GM23338 (cell line): ENCODE measurements at regions not wholly inside any gene's neighbourhood (a gene's known extent, or its start where the extent isn't known, plus 50 kb on each side); places are given as distances from the start of the nearest gene placed in this dataset.

Source experiments
- CREB1 ChIP-seq: fragments of 250-450 bp; sonication (Bioruptor Pico); IDR thresholded peaks from 2 replicates; pipeline ENCODE4 v1.5.0; 2020; ENCODE audit warnings: low read depth, mild to moderate bottlenecking, moderate library complexity
- EZH2 ChIP-seq: fragments of 200-600 bp; sonication (generic); IDR thresholded peaks from one replicate; pipeline ENCODE4 v1.8.0; 2017; ENCODE audit warnings: antibody characterized with exemption, mild to moderate bottlenecking, low read depth; ENCODE audit not compliant: unreplicated experiment
- NANOG ChIP-seq: IDR thresholded peaks from 2 replicates; pipeline ENCODE4 v1.6.1; 2016; ENCODE audit warnings: antibody characterized with exemption, borderline replicate concordance
- POLR2AphosphoS5 ChIP-seq: IDR thresholded peaks from 2 replicates; pipeline ENCODE4 v1.6.1; 2016; ENCODE audit warnings: antibody characterized with exemption, low read depth
- TF ChIP-seq, protein P1 (sequence below), 2 experiments: fragments of 200-600 bp in 1 of 2; sonication (generic) in 1 of 2; conservative IDR thresholded peaks; 2 replicates each; pipeline versions ENCODE4 v1.5.1 to v1.6.1; 2016 to 2017; ENCODE audit warnings: antibody characterized with exemption in 2 of 2, low read depth in 2 of 2, mild to moderate bottlenecking in 2 of 2, moderate library complexity in 1 of 2

DNA sequence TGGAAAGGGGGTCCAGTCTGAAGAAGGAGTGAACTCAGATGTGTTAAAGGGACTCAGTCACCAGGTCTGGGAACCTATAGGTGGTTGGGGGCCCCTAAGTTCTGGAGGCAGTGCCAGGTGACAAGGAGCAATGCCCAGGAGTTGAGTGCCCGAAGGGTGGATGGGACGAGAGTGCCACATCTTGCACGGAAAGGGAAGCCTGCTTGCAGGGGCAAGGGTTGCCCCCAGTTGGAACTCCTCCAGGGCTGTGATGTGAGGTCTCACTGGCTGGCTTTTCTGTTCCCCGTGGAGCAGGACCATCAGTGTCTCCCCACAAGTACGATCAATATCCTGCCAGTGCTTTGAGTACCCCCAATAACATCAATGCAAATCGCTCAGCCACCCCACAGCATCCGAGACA is 107.3 kb downstream of the TOMM20 start:
- no peak for TF ChIP-seq NANOG
- no peak for TF ChIP-seq POLR2AphosphoS5
- TF ChIP-seq, protein P1, sequence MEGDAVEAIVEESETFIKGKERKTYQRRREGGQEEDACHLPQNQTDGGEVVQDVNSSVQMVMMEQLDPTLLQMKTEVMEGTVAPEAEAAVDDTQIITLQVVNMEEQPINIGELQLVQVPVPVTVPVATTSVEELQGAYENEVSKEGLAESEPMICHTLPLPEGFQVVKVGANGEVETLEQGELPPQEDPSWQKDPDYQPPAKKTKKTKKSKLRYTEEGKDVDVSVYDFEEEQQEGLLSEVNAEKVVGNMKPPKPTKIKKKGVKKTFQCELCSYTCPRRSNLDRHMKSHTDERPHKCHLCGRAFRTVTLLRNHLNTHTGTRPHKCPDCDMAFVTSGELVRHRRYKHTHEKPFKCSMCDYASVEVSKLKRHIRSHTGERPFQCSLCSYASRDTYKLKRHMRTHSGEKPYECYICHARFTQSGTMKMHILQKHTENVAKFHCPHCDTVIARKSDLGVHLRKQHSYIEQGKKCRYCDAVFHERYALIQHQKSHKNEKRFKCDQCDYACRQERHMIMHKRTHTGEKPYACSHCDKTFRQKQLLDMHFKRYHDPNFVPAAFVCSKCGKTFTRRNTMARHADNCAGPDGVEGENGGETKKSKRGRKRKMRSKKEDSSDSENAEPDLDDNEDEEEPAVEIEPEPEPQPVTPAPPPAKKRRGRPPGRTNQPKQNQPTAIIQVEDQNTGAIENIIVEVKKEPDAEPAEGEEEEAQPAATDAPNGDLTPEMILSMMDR (conservative IDR thresholded peaks at IDR 0.05; ENCODE audit: low read depth in 2 of 2): no peak
- no peak for TF ChIP-seq EZH2
- TF ChIP-seq CREB1: no peak
